Osteoblast (primary cell): ENCODE measurements at regions not wholly inside any gene's neighbourhood (a gene's known extent, or its start where the extent isn't known, plus 50 kb on each side); places are given as distances from the start of the nearest gene placed in this dataset.

Experiments
- DNase-seq: peaks from one replicate; pipeline ENCODE4 v3.0.0; 2011; ENCODE audit warnings: low spot score, mixed read lengths; ENCODE audit not compliant: insufficient read length; ENCODE audit errors: missing footprints
- H2AFZ ChIP-seq: 2 replicates; pipeline ENCODE4 v1.6.0; 2011; ENCODE audit warnings: mild to moderate bottlenecking, low read length
- H3K27ac ChIP-seq: 2 replicates; pipeline ENCODE4 v1.5.1; 2011; ENCODE audit warnings: mild to moderate bottlenecking, low read depth, low read length, moderate library complexity
- H3K27me3 ChIP-seq: 2 replicates; pipeline ENCODE4 v1.6.0; 2012; ENCODE audit warnings: mild to moderate bottlenecking, control low read depth, inconsistent platforms, low read length, moderate library complexity; ENCODE audit not compliant: insufficient read depth
- H3K36me3 ChIP-seq: 2 replicates; pipeline ENCODE4 v1.5.1; 2011; ENCODE audit warnings: mild to moderate bottlenecking, low read length, control low read depth, moderate library complexity; ENCODE audit not compliant: insufficient read depth
- H3K4me1 ChIP-seq: 2 replicates; pipeline ENCODE4 v1.5.1; 2011; ENCODE audit warnings: mild to moderate bottlenecking, low read length, control low read depth, moderate library complexity; ENCODE audit not compliant: insufficient read depth
- H3K4me2 ChIP-seq: 2 replicates; pipeline ENCODE4 v1.6.0; 2011; ENCODE audit warnings: mild to moderate bottlenecking, low read length; ENCODE audit not compliant: insufficient read depth
- H3K4me3 ChIP-seq: fragments of 200-600 bp; sonication (generic); 3 replicates; pipeline ENCODE4 v1.5.1; 2012; ENCODE audit warnings: mild to moderate bottlenecking, low read length, inconsistent platforms; ENCODE audit not compliant: insufficient read depth
- H3K79me2 ChIP-seq: 2 replicates; pipeline ENCODE4 v1.6.0; 2012; ENCODE audit warnings: mild to moderate bottlenecking, low read length, control low read depth, inconsistent platforms; ENCODE audit not compliant: insufficient read depth
- H3K9me3 ChIP-seq: 2 replicates; pipeline ENCODE4 v1.5.1; 2011; ENCODE audit warnings: low read depth, low read length, control low read depth
- H4K20me1 ChIP-seq: 2 replicates; pipeline ENCODE4 v1.6.0; 2012; ENCODE audit warnings: mild to moderate bottlenecking, low read length, control low read depth; ENCODE audit not compliant: insufficient read depth
- CTCF ChIP-seq: IDR thresholded peaks from 2 replicates; pipeline ENCODE4 v1.5.1; 2011; ENCODE audit warnings: mild to moderate bottlenecking, low read depth, low read length, moderate library complexity; ENCODE audit errors: extremely low read depth

GRCh38 chrX:56025872-56026571, 206.1 kb upstream of the KLF8 start:
- Histone ChIP-seq H3K9me3 (no peaks in the 10 kb centered on the region), H4K20me1 (no peaks in the 10 kb centered on the region), H3K27me3 (no peaks in the 10 kb centered on the region), H3K4me1 (no peaks in the 10 kb centered on the region), H3K4me3 (no peak overlapping the region), H2AFZ (no peak overlapping the region), H3K36me3 (no peaks in the 10 kb centered on the region), H3K4me2 (no peak overlapping the region), H3K27ac (no peak overlapping the region), H3K79me2 (no peaks in the 10 kb centered on the region)
- no peak for DNase-seq
- TF ChIP-seq CTCF = no peak

- Histone ChIP-seq H3K4me2 (no peak overlapping the region), H3K36me3 (no peaks in the 10 kb centered on the region), H3K79me2 (no peaks in the 10 kb centered on the region), H3K4me1 (no peaks in the 10 kb centered on the region), H3K27ac (no peak overlapping the region), H3K4me3 (no peak overlapping the region), H4K20me1 (no peaks in the 10 kb centered on the region), H3K27me3 (no peaks in the 10 kb centered on the region), H2AFZ (no peak overlapping the region), H3K9me3 (no peaks in the 10 kb centered on the region)
- DNase-seq = no peak
- no peak for TF ChIP-seq CTCF
Measured at GRCh38 chrX:56026815-56027214, 205.3 kb upstream of the KLF8 start.

- Histone ChIP-seq H3K36me3 (no peaks in the 10 kb centered on the region), H3K9me3 (no peaks in the 10 kb centered on the region), H4K20me1 (no peaks in the 10 kb centered on the region), H3K4me2 (no peak overlapping the region), H3K4me3 (no peak overlapping the region), H2AFZ (no peak overlapping the region), H3K4me1 (no peaks in the 10 kb centered on the region), H3K79me2 (no peaks in the 10 kb centered on the region), H3K27me3 (no peaks in the 10 kb centered on the region), H3K27ac (no peak overlapping the region)
- DNase-seq = no peak
- TF ChIP-seq CTCF = no peak
Measured at GRCh38 chrX:56029188-56029587, 203.0 kb upstream of the KLF8 start.

- Histone ChIP-seq H2AFZ (no peak overlapping the region), H3K4me1 (no peaks in the 10 kb centered on the region), H4K20me1 (no peaks in the 10 kb centered on the region), H3K36me3 (no peaks in the 10 kb centered on the region), H3K4me3 (no peak overlapping the region), H3K9me3 (no peaks in the 10 kb centered on the region), H3K27ac (no peak overlapping the region), H3K27me3 (no peaks in the 10 kb centered on the region), H3K79me2 (no peaks in the 10 kb centered on the region), H3K4me2 (no peak overlapping the region)
- TF ChIP-seq CTCF = no peak
- no peak for DNase-seq
Measured at GRCh38 chrX:56029691-56030090, 202.5 kb upstream of the KLF8 start.
